Non-pigmented ciliary epithelial cell (primary cell): ENCODE measurements at regions not wholly inside any gene's neighbourhood (a gene's known extent, or its start where the extent isn't known, plus 50 kb on each side); places are given as distances from the start of the nearest gene placed in this dataset.

Experiments used
- DNase-seq: peaks from one replicate; pipeline ENCODE4 v3.0.0-alpha.2; 2010; ENCODE audit warnings: low read depth

DNA sequence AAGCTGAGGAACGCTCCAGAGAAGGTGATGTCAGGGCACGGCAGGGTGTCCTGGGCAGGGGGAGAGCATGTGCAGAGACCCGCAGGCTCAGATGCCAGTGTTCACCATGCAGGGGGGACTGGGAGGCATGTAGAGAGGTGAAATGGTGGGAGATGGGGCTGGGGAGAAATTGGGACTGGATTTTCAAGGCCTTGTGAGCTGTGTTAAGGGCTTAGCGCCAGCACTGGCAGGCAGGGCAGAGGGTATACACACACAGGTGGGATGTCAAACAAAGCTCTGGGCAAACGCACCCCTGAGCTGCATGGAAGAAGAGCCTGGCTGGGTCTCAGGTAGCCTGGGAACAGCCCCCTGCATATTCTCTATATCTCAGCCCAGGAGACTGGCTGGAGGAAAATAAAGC, 282.7 kb downstream of the SHQ1 start:
- no peak for DNase-seq

DNA sequence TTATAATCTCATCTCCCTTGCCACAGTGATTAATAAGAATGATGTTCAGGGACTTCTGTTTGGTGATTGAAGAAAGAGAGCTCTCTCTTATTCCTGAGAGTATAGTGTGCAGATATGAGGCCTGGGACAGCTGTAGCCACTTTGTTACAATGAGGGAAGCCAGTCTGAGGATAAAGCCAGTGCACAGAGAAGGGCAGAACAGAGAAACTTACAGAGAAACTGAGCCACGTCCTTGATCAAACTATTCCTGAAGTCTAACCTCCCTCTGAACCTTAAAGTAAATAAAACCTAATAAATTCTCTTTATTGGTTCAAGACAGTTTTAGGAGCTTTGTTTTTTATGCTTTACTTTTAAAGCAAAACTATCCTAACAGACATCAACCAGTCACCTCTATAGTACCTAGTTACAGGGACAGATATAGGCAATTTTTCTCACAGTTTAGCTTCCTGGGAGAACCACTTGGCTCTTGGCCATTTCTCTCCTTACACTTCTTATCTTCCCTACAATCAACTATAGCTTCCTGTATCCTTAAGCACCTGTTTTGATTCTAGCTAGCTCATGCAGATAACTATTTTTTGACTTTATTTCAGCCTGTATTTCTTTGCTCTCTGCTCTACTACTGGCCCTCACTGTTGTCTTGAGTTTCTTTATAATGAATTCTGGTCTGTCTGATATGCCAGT, 284.4 kb downstream of the SHQ1 start:
- no peak for DNase-seq

DNA sequence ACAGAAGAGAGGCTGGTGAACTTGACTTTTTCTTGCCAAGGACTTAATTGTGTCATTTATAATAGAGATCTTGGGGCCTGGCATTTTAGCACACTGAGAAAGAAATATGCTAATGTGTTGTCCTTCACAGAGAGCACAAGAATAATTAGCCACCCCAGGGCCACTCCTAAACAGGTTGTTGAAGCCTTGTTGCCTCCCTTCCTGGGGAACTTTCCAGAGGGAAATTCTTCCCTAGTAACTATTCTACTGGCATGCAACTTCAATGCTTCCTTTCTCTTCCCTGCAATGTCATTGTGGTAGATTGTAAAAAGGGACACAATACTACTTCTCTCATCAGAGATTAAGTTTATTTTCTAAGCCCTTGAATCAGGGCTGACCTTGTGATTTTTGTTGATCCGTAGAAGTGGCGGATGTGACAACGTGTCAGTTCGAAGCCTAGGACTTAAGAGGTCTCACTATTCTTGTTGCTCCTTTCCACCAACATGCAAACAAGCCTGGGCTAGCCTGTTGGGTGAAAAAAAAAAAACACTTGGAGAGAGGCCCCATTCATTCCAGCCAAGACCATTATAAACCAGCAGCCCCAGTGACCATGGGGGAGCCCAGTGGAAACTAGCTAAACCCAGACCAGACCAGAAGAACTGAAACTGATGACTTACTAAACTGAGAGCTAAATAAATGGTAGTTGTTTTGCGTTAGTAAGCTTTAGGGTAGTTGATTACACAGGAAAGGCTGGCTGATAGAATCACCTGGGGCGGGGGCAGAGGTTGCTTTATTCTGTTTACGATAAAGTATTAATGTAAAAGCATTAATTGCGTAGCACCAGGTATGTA, 287.2 kb downstream of the SHQ1 start:
- no peak for DNase-seq

DNA sequence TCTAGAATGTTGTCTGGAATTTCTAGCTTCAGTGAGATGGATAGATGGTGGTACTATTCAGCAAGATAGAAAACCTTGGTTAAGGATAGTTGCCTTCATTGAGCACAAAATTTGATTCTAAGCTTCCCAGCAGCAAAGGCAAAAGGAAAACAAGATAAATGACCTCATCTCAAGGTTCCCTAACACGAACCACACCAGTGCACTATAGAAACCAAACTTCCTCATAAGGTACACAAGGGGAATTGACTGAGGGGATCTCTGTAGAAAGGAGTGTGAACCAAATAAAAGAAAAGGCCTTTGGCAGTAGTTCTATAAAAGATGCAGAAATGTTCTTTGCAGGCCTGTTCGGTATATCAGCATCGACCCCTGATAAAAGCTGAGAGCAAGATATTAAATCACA, 288.9 kb downstream of the SHQ1 start:
- no peak for DNase-seq

DNA sequence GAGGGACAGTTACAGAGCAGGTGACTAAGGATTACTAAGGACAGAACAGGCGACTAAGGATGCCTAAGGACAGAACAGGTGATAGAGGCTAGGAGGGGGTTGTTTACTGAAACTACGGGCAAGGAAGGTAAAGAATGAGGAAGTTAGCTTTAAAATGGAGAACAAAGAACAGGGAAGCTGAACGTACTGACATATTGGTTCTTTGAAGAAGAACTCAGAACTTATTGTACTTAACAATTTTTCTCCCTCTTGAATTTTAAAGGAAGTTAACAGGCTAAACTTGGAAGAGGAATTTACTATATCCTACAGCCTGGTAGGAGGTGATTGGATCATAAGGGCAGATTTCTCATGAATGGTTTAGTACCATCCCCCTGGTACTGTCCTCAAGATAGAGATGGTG, 290.2 kb downstream of the SHQ1 start:
- no peak for DNase-seq

DNA sequence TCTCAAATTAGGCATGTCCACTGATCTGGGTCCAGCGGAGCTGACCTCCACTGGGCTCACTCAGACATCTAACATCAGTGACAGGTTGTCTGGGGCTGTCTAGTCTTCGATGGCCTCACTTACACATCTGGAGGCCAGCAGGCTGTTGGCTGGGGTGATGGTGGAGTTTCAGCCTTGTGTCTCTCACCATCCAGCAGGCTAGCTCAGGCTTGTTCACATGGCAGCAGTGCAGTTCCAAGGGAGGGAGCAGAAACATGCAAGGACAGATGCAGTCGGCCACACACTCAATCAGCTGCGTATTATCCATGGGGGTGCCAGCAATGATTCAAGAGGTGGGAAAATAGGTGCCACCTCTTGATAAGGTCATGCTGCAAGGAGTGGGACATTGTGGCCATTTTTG, 292.5 kb downstream of the SHQ1 start:
- DNase-seq = no peak

DNA sequence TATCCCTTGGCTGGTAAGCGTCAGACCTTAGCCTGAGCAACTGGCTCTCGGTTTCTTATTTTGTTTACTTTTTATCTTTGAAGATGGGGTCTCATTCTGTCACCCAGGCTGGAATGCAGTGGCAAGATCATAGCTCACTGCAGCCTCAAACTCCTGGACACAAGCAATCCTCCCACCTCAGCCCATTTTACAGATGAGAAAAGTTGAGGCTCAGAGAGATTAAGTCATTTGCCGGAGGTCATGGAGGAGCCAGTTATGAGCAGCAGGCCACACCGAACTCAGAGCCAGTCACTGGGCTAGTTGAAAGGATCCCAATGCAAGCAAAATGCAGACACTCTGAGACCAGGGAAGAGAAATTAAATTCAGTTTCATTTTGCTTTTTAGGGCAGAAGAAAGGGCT, 293.6 kb downstream of the SHQ1 start:
- DNase-seq = no peak

DNA sequence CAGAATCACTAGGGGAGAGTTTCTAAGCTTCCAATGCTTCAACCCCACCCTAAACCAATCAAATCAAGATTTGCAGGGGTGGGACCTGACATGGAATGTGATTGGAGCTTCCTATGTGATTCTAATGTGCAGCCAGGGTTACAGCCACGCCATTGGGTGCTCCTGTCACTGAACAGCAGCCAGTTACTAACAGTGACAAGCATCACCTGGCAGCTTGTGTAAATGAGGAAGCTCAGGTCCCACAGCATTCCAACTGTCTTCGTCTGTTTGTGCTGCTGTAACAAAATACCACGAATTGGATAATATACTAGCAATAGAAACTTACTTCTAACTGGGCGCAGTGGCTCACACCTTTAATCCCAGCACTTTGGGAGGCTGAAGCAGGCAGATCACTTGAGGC, 294.9 kb downstream of the SHQ1 start:
- no peak for DNase-seq

DNA sequence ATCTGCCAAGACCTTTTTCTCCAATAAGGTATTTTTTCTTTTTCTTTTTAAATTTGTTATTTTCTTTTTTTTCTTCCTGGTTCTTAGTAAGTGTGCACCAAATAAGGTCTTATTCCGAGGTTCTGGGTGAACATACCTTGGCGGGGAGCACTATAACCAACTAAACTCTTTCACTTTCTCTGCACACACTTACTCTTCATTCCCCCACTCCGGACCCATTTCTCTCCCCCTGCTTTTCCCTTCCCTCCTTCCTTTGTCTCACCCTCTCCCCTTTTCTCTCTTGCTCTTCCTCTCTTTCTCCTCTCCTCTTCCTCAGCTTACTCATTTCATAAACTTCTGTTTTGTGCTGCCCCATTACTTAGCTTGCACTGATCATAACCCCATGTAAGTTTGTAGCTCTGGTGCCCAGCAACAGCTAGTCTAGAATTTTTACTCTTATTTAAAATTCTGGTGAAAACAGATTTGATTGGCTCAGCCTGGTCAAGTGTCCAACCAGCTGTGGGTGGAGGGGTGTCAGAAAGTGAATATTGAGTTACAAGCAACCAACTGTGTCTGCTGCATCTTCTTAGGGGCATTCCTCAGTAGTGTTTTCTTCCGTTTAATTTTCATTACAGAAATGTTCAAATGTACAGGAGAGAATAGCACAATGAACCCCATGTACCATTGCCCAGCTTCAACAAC, 297.5 kb downstream of the SHQ1 start:
- DNase-seq = no peak

DNA sequence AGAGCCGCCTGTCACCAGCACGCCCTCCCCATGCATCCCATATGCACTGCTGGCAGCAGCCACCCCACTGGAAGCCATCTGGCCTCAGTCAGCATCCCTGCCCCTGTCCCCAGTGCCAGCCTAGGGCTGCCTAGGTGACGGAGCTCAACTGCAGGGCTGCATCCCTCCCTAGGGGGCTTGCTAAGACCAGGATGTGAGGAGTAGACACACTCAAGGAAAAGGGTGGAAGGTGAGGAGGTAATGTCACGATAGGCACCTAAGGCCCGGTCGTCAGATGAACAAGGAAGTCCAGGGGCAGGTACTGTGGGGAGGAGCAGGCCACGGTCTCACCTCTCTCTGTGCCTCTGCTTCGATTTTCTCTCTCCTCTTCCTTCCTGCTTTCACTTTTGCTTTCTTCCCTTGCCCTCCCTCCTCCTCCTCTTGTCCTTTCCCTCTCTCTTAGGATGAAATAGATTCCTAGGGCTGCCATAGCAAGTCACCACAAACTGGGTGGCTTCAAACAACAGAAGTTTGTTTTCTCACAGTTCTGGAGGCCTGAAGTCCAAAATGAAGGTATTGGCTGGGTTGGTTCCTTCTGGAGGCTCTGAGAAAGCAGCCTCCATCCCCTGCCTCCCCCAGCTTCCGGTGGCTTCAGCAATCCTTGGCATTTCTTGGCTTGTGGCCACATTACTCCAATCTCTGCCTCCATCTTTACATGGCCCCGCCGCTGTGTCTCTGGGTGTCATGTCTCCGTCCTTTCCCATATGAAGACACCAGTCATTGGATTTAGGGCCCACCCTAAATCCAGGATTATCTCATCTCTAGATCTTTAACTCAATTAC, 298.3 kb downstream of the SHQ1 start:
- DNase-seq = no peak

DNA sequence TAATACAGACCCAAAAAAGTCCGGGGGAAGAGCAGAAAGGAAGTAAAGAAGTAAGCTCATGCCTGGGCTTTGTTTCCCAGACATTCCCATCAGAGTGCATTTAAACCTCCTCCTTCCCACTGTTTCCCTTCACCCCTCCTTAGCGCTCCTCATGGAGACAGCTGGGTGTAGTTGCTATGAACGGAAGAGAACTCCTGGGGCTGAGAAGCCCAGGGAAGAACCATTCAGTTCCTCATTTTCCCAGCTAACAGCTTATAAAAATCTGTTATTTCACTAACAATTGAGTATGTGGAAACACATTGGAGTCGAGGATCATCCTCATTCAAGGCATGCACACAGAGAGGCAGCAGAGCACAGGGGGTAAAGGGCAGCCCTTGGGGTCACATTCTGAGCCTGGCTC, 299.3 kb downstream of the SHQ1 start:
- no peak for DNase-seq

DNA sequence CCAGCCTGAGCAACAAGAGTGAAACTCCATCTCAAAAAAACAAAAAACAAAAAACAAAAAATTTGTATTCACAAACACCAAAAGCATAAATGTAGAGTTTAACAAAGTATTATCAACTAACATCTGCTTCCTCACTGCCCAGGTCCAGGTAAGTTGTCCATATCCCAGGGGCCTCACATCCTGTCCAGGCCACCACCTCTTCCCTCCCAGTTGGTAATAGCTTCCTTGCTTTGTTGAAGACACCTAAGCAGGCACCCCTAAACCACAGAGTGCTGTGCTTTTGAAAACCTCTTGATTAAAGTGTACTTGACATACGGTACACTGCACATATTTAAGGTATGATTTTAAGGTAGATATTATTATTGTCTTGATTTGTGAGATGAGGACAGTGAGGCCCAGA, 299.8 kb downstream of the SHQ1 start:
- DNase-seq = no peak

DNA sequence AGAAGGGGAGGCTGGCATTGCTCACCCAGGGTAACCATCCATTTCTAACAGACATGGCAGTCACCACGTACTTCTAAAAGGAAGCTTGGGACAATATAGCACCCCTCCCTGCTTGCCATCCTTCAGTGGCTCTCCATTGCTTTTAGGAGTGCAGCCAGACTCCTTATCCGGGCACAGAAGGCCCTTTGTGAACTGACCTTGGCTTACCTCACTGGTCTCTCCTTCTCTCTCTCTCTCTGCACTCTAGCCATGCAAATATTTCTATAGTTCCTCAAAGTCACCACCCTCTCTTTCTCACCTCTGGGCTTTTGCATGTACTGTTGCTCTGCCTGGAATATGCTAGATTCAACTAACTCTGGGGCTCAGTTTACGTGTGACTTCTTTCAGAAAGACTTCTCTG, 301.1 kb downstream of the SHQ1 start:
- DNase-seq = no peak

DNA sequence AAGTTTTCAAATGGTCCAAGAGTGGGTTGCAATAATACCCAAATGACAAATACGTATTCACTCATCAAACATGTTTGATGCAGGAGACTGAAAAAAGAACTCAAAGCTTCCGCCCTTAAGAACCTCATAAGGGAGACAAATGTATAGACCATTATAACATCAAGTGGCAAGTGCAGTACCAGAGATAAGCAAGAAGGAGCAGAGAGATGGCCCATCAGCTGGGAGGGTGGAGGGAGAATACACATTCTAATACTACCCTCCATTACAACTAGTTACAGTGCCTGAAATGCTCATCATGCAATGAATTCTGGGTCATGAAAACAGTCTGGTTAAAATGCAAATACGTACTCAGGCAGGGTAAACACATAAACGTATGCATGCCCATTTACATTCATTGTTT, 304.0 kb downstream of the SHQ1 start:
- no peak for DNase-seq

DNA sequence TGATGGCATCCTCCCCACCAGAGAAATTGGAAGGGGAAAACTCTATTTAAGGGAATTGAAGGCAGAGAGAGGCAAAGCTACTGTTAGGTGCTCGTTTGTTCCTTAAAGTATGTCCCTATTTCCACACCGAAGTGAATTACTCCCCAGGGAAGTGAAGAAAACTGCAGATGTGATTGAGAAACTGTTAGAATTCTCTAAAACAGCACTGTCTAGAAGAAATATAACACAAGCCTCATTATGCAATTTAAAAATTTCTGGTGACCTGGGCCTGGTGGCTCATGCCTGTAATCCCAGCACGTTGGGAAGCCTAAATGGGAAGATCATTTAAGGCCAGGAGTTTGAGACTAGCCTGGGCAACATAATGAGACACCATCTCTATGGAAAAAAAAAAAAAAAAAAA, 305.0 kb downstream of the SHQ1 start:
- no peak for DNase-seq

DNA sequence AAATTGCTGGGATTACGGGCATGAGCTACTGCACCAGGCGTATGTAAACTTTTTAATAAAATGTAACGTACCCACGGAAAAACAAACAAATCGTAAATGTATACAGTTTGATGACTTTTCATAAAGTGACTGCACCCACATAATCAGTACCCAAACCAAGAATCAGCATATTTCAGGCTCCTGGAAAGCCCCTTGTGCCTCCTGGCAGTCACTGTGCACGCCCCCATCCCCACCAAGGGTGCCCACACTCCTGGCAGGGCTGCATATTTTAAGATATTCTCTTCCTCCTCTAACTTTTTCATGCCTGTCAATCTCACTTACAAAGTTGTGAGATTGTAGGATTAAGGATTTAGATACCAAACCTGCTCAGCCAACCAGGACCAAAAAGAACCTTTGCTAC, 305.5 kb downstream of the SHQ1 start:
- DNase-seq = no peak

DNA sequence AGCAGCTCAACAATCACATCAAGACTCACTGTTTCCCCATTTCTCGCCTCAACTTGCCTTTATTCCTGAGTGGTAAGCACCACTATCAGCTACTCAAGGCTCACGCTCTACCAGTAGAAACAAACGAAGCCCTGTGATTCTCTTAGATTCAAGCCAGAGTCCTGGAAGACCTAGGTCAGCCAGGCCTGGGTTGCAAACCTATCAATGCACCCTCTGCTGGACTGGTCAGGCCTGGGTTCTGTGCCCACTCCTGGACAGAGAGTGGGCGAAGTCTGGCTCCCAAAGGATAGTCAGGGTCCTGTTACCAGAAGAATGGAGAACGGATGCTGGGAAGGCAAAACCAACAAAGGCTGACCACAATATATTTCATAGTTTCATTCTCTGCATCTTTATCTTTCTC, 308.4 kb downstream of the SHQ1 start:
- no peak for DNase-seq

DNA sequence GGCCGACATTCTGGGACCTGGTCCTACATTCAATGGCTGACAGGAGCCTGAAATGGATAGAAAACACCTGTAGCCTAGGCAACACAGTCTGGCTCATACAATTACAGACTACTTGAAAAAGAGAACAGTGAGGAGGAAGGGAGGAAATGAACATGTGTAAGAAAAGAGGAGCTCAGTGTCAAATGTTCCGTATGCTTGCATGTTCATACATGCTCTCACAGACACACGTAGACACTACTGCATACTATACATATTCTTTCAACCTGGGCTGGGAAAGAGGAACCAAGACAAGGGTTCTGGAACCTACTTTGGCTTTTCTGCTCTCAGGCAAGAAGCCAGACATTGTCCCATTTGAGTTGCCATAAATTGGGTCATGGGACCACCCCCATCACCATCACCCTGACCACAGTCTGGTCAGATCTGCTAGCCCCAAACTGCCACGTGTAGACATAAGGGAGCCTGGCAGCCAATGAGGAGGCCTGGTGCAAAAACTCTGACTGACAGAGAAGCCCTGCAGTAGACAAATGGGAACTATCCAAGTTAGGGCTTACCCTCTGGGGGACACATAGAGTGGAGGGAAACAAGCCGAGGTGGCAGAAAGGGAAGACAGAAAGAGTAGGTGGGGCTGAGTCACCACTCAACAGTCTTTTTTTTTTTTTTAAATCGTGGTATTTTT, 310.0 kb downstream of the SHQ1 start:
- DNase-seq = no peak

DNA sequence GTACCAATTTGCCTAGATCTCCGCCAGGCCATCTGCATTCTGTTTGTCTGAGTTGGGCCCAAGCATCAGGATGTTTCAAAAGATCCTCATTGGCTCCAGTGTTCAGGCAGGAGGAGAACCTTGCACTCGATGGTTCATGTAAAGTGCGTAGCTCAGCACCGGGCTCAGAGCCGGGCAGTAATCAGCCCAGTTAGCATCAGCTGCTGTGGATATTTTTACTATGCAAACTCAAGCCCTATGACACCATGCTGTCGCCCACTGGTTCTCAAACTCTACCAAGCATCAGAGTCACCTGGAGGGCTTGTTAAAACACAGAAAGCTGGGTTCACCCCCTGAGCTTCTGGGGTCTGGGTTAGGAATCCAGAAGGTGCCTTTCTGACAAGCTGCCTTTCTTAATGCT, 310.8 kb downstream of the SHQ1 start:
- DNase-seq = no peak

DNA sequence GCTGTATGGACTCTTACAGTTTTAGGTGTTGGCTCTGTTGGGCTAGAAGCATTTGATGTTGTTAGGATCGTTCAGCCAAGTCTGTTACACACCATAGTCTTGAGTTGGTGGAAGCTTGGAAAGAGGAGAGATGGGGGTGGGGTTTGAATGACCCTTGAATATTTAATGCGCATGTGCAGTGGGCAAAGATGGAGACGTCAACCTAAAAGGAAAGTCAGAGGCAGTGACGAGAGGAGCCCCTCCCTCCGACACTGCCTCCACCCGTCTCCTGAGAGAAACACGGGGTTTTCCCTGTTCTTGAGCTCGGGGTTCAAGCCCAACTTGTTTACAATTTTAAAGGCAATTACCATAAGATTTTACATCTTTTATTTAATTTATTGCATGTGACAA, 311.4 kb downstream of the SHQ1 start:
- DNase-seq = no peak

DNA sequence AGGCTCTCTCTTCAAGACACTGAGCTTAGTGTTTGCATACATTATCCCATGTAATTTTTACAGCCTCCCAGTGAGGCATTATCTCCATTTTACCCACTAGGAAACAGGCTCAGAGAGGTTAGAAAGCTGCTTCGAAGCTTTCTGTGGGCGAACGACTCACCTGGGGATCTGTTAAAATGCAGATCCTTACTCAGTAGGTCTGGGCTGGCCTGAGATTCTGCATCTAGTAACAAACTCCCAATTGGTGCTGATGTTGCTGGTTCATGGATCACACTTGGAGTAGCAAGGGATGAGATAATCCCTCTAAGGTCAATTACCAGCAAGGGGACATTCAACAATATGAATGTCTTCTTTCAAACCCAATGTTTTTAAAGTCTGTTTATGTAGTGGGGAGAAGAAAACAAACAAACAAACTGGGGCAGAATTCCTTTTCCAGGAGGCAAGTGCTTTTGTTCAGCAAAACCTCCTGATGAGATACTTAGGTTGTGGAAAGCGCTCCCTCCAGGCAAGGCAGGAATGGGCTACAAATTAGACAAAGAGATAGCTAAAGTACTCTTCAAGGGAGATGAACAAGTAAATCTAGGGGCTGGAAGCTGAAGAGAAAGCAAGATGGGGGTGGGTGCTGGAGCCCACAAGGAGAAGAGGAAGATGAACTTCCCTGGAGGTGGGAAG, 311.9 kb downstream of the SHQ1 start:
- DNase-seq = no peak
